ENCODE measurements at regions not wholly inside any gene's neighbourhood (a gene's known extent, or its start where the extent isn't known, plus 50 kb on each side); places are given as distances from the start of the nearest gene placed in this dataset.
"Not testable (repeated sequence)": the region's sequence is repeated elsewhere in the genome, so short reads cannot be mapped to it uniquely, and the experiment has no call there.

GRCh38 chr4:9063612-9064011 lies 106.6 kb upstream of the FAM90A26 start:
- TF ChIP-seq CTCF (IDR thresholded peaks at IDR 0.05; ENCODE audit: low read depth, low read length, poor library complexity, severe bottlenecking); EZH2phosphoT487 (IDR thresholded peaks at IDR 0.05; ENCODE audit: borderline replicate concordance, low read length): not testable (repeated sequence)
